NCI-H2171 treated with DMSO at 0.1 percent for 48 hours (cell line): ENCODE measurements at regions not wholly inside any gene's neighbourhood (a gene's known extent, or its start where the extent isn't known, plus 50 kb on each side); places are given as distances from the start of the nearest gene placed in this dataset.

Experiments used
- DNase-seq: peaks from one replicate; lab custom pipeline; 2025; lab: John Stamatoyannopoulos, UW

DNA sequence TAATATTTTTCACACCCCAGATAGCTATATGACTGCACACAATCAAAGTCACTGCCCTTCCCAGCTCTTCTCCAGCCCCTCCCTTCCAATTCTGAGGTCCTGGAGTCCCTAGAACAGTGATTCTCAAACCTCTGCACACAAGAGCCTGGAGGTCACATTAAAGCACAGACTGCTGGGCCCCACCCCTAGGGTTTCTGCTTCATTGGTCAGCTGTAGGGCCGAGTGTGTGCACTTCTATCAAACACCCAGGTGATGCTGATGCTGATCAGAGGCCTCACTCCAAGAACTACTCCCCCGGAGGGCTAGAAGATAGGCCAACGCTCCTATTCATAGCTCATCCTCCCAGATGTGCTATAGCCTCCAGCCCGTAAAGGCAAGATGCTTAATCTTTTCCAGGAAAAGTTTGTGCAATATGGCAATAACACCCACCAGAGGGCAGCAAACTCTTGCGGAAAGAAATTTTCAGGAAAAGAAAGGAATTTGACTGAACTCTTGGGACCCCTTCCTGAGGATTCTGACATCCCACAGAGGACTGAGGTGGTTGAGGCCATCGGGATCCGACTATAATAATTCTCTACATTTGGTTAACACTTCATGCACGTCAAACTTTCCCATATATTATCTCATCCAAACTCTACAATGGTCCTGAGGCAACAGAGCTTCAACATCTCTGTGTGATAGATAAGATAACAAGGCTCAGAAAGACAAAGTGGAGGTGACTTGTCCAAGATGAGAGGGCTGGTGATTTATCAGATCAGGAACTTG is 194.2 kb upstream of the PKDCC start:
- DNase-seq: peak; percentile 38

DNA sequence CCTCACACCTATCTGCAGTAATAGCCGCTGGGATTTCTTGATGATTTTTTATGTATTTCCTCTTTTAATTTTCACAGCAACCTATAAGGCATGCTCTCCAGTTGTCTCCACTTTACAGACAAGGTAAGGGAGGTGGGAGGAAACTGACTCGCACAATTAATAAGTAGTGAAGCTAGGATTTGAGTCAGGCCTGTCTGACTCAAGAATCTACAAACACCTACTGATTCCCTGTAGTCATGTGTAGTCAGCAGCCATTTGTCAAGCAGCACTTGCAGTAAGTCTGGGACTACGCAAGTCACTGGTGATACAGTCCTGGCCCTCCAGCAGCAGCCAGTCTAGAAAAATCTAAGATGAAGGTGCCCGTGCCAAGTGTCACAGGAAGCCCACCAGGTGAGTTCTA is 193.6 kb upstream of the PKDCC start:
- DNase-seq: no peak

DNA sequence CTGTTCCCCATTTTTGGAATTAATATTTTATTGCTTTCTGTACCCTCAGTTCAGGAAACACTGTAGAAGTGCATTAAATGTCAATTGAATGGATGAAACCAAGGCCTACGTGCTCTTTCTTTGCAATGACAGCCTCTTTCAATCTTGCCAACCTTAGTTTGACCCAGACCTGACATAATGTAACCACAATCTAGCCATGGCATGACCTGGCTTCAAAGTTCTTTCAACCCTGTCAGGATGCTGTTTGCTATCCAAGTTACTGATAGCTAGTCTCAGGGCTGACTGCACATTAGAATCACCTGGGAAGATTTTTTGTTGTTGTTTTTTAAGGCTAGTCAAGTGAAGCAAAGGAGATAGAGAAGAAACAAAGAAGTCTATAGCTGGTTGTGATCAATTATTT is 190.9 kb upstream of the PKDCC start:
- DNase-seq: no peak

DNA sequence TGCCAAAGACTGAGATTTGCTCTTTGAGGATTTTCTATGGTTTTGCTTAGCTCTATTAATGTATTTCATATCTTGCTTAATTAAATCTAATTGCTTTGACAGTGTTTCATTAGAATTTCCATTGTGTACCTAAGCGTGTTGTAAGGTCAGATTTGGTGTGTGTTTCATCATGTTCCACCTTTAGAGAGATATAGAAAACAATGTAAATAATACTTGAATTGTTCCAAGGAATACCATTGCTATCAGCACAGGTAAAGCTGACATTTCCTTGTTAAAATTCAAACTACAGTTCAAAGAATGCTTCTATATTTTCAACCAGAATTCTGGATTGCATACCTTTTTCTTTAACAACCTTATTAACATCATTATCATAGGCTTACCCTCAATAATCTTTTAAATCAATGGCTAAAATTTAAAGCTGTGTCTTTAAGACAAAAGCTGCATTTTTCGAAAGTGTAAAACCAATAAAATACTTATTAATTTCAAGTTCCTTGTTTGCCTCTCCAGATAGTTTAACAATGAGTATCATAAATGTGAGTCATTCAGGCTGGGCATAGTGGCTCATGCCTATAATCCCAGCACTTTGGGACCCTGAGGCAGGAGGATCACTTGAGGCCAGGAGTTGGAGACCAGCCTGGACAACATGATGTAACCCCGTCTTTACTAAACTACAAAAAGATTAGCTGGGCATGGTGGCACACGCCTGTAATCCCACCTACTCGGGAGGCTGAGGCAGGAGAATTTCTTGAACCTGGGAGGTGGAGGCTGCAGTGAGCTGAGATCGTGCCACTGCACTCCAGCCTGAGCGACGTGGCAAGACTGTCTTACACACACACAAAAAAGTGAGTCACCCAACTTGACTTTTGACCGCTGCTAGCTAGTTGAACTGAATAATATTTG is 188.0 kb upstream of the PKDCC start:
- no peak for DNase-seq

DNA sequence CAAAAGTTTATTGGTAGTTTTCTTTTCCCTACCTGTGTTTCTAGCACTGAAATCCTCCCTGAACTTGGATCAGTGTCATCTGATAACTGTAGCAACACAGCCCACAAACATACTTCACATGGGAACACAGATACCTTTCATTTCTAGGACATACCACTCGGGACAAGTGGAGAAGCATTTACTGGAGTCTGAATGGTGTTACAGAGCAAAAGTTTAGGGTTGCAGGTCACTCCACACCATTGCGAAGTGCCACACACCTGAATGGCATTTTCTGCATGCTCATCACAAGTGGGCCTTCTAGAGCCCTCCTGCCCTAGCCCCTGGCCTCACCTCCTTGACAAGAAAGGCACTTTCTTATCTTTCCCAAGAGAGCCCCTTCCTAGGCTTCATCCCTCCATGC is 184.8 kb upstream of the PKDCC start:
- no peak for DNase-seq

DNA sequence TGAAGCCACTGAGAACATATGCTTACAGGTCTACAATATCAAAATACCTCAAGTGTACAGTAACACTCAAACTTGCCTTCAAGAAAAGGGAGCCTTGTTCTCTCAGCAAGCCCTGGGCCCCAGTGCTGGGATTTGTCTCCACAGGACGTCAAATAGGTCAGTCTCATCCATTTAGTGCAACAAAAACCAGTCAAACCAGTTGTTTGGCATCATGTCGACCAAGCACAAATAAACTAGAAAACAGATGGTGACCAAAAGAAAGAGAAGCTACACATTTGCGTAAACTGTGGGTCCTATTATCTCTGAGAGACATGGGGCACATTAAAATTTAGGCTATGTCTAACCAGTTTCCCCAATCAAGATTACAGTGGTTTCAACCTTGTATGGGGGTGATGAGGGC is 182.6 kb upstream of the PKDCC start:
- no peak for DNase-seq

DNA sequence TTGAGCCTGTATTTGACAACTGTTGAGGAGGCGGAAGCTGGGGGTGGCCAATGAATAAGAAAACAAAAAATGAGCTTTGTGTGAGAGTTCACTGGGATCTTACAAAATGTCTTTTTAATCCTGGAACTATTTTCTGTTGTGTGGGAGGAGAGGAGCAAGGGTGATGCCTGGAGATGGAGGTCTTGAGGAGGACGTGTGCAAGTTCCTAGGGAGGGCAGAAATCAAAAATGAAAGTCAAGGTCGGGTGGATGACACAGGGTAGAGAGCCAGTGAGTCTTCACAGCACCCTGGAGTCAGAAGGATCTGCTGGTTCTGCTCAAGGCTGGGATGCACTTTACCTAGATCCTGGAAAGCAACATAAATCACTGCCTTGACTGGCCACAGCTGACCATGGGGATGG is 180.3 kb upstream of the PKDCC start:
- no peak for DNase-seq

DNA sequence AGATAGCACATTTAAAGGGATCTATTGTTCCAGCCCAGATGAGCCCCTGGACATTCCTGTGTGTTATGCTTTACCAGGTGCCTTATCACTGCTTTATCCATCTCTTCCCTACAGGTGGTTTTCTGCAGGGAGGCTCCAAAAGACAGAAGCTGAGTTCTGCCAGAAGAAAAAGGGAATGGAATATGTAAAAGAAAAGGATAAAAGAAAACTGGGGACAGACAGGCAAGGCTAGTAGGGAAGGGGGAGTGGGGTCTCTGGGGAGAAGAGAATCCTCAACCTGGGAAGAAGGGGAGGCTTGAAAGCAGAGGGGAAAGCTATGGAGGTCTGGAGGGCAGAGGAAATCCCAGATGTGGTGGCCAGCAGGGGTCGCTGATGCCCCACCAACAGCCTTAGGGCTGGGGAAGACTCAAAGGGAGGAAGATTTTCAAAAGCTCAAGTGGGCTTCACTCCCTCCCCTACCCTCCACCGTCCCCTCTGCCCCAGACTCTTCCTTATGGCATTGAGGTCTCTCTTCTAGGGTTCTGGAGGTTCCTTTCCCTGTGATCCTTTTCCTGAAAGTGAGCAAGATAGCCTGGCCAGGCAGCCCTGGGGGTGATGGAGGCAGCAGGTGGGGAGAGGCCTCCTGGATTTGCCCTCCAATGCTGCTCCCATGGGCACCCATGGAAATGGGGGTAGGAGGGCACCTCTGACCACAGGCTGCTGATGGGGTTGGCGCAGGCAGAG is 178.1 kb upstream of the PKDCC start:
- peak; percentile 53 for DNase-seq

DNA sequence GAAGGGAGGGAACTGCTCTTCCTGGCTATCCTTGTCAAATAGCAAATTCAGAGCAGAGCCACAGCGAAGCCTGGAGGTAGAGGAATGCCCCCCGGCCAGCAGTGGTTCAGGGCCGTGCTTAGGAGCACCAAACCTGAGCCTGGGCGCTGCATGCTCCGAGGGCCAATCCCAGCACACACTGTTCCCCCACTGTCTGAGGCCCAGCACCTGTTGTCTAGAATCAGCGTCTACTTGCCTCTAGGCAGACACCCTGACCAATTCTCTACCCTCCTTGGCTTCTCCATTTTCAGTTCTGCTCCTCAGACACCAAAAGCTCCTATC is 177.6 kb upstream of the PKDCC start:
- DNase-seq: no peak

DNA sequence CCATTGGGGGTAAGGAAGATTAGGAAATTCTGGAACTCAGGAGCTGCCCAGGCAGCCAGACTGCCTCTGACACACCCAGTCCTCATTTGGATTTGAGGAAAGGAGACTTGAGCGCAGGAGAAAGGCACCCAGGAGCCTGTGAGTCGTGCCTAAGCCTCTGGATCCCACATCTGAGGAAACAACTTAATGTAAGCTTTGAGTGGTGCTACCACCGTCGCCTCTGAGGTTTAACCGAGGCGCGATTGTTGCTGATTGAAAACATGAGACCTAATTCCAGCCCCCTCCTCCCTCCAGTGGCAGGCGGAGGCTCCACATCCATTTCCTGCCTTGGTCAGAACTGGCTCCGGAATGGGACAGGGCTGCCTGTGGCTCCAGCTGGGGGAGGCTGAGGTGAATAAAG is 176.7 kb upstream of the PKDCC start:
- no peak for DNase-seq

DNA sequence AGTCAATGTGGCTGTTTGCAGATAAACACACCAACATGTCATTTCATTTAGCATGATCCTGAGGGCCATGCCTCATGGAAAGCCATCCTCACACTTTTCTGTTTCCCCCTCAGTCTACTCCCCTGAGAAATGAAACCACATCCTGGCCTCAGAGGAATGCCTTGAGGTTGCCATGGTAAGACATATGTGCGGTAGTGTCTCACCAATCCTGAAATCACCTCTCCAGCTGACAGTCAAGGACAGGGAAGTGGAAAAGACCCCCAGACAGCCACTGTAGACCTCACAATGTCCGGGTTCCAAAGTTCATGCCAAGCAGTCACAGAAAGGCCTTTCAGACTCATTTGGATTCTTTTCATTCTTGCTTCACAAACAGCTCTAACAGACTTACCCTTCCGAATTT is 175.2 kb upstream of the PKDCC start:
- no peak for DNase-seq

DNA sequence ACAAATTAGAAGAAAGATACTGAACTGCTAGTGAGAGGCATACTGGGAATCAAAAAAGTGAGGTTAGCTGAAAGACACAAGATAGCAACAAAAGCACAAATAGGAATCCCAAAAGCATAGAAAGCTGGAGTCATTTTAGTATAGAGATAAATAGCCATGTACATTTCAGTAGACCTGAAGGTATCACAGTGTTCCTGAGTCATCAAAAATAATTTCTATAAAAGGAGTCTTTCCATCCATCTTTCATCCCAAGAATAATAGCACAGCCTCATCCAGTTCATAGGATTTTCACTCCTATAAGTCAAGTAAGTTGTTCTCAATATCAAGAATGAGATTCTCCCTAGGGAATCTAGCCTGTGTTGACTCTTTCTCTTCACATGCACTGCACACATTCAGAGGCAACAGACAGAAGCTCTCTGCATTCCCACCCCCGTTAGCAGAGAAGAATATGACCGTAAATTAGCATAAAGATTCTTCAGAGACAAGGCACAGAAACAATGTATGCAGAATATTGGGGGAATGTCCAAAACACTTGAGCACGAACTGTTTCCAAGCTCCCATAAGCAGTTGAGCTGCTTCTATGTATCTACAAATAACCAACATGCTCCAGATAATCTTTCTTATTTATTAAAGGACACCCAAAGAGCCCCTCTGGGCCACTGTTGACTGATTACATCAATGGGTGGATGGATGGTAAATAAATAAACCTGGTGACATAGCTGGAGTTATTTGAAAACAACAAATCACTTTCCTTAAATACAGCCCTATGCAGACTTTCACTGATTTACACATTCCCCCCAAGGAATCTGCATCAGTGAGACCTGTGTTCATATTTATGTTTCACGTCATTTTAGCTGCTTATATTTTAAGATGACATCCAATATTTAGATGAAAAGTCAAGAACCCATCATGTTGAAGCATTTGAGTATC is 174.5 kb upstream of the PKDCC start:
- peak; percentile 50 for DNase-seq

DNA sequence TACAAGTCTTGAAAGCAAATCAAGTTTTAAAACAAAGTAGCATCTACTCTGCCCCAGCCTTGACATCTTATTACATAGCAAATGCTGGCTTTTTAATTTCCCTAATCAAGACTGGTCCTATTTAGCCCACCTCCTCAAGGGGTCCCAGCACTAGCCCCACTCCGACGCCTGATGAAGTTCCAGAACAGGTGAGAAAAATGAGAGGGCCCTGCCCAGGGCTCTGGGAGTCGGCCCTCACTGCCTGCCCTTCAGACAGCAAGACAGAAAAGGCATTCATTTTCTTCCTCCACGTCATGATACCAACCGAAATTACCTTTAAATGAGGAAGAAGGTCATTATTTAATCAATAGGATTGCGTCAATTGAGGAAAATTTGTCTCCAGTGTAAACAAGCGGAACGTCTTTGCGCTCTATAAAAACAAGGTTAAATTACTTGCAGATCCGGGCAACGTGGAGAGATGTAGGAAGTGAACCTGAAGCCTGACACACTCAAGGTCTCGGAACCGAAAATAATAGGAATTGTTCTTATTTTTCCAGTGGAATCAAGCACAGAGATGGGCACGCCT is 170.6 kb upstream of the PKDCC start:
- DNase-seq: no peak

DNA sequence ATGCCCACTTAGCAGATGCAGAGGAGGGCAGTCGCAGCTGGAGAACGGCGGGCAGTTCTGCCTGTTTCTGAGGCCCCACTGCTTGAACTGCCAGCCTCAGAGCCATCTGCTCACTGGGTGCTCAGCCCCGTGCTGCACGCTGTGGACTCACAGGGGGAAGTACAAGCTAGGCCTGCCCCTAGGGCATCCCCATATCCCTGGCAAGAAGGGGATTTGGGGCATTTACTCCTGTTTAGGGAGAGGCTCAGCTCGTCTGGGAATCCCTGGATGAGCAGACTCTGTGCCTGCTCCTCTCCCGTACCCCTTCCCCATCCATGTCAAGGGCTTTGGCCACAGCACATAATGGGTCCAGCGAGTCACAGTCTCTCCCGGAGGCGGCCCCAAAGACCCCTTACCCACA is 169.8 kb upstream of the PKDCC start:
- DNase-seq: no peak

DNA sequence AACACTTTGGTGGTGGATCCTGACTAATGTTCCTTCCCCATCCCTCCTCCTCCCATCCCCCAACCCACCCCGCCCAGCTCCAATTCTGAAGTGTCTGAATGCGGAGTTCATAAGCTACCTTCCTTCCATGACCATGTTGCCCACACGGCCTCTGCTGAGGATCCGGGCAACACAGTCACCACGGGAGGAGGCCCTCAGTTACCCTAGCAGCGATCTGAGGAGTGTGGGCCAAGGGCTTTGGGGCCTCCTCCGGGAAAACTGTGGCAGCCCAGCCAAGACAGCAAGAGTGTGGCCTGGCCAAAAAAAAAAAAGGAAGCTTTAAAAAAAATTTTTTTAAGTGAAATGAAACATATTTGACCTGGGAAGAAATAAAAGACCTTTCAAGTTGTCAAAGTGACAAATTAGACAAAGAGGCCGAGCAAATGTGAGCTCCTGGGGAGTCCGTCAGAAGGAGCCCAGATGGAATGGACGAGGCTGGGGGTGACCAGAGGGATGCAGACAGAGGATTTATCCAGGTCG is 169.0 kb upstream of the PKDCC start:
- DNase-seq: no peak

DNA sequence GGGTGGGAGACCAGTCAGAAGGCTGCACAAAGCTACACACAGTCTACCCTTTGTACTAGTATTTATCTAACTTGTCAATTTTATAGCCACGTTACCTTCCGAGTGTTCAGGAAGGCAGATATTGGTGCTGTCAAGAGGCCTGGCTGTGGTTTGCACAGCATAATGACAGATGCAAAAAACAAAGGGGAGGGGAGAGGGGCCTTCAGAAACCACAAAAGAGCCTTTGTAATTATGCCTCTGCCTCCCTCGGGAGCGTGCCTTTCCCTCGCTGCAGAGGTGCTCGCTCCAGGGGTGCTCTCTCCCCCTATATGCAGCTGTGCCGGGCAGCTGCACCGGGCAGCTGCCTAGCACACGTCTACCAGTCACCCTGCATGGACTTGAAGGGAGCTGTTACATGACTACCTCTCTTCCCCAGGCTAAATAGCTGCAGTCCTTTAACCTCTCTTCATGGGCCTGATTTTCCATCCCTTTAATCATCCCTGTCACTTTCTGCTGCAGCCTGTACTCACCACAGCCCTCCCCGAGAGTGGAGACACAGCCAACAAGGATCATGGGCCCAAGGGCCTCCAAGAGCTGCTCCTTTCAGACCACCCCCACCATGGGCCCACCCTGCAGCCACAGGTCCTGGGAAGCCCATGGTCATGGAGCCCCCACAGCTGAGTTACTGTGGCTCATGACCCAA is 168.4 kb upstream of the PKDCC start:
- peak; percentile 78 for DNase-seq

DNA sequence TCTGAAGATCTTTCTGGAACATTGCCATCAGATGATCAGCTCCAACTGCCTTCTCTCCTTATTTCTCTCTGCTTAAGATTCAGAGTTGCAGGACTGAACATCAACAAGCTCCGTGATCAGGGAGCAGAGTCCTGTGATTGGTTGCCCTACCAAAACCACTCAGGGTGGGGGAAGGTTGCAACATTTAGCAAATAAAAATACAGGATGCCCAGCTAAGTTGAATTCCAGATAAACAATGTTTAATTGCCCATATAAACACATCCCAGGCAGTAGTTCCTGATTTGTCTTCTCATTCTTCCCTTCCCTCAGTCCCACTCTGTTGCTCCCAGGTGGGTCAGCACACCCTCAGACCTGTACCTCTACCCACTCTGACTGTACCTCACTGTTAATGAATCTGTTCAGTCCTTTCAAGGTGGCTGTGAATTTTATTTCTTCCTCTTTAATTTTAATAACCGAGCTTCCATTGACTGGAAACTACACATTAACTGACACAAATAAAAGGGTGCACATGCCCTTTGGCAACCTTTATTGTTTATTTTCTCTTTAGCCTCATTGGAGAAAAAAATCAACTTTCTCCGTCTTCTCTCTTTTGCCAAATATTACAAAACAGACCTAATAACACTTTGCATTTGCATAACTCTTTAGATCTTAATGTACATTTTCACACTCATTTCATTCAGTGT is 167.1 kb upstream of the PKDCC start:
- no peak for DNase-seq

DNA sequence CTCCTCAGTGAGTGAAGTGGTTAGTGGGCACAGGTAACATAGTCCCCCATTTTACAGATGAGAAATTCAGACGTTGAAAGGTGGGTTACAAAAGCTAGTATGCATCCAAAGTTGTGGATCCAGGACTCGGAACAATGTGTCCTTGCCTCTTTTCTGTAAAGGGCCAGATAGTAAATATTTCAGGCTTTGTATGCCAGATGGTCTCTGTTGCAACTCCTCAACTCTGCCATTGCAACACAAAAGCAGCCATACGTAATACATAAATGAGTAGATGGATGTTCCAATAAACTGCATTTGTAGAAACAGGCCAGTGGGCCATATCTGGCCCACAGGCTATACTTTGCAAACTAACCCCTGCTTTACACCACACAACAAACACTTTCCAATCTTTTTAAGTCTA is 166.6 kb upstream of the PKDCC start:
- DNase-seq: no peak

DNA sequence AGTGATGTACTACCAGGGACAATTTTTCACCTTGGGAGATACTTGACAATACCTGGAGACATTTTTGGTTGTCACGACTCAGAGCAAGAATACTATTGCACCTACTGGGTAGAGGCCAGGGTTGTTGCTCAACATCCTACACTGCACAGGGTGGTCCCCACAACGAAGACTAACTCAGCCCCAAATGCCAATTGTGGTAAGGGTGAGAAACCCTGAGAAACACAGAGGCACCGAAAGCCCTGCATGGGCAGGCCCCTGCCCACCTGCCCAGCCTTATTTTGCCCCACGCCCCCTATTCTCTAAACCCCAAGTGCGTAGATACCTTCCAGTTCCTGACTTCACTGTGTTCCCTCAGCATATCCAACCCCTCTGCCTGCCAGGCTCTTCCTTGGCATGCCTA is 163.1 kb upstream of the PKDCC start:
- no peak for DNase-seq

DNA sequence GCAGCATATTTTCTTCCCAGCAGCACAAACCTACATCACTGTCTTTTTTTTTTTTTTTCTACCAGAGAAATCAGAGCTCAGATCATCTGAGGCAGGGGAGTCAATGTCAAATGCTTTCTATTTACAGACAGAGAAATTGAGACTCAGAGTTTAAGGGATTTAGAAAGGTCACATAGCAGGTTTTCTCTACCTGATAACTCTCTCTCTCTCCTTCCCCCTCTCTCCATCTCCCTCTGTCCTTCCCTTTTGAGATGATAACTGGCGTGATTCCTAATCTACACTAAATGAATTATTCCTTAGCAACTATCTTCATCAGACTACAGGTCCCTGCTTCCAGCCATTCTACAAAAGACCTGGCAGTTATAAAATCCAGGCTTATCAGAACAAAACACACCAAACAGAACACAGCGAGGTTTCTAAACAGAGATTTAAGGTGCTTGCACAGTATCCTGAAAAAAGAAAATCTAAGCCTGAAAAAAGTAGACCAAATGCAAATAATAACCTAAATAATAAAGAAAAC is 161.6 kb upstream of the PKDCC start:
- no peak for DNase-seq
